ENCODE measurements at regions not wholly inside any gene's neighbourhood (a gene's known extent, or its start where the extent isn't known, plus 50 kb on each side); places are given as distances from the start of the nearest gene placed in this dataset.

DNA sequence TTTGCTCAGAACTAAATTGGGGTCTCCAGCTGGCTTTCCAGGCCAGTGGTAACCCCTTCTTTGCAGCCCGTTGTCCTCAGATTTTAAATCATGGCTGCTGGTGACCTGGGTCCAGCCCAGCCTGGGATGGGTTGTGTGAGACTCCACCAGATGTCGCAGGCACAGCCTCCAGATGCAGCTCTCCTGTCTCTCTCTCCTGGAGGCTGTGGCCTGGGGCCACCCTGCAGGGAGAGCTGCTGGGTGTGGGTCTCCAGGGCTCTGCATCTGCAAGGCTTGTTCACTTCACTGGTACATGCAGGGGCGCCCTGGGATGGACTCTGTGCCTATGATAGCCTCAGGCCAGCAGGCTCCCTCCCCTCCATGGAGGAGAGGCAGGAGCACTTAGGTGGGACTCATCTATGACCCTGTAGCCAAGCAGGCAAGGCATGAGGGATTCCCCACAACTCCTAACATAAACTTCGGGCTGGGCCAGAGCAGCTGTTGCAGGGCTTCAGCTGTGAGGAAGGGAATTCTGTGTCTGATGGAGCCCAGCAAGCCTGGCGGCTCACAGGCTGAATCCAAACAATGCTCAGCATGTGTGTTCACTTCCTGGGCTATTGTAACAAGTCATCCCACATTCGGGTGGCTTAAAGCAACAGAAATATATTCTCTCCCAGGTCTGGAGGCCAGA, 94.7 kb upstream of the NXT1 start:
- ChIA-PET CTCF (interaction anchor here (0.7 kb wide), 1 partner anchor 8 kb away, joined by 3 read pairs; no protein-coding TSS in a partner anchor), POLR2A (ENCODE audit: low non-redundant PET) (no interaction called here)

DNA sequence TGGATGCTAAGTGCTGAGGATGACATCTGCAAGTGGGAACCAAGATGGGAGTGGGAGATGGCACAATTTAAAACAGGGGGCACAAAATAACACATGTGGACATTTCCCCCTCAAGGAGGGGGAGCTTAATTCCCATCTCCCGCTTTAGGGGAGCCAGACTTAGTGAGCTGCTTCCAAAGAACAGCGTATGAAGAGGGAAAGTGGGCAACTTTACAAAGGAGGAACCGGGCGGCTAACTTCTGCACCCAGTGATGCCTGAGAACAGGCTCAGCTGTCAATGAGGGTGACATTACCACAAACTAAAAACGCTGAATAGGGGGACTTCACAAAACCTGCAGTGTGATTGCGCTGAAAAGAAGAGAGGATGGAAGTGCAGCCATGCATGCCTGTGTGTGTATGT, 95.5 kb upstream of the NXT1 start:
- POLR2A ChIA-PET (ENCODE audit: low non-redundant PET), result no interaction called here
- CTCF ChIA-PET, result no interaction called here
- no peak overlapping the region for H3K27ac ChIP-seq
- DNase-seq (ENCODE audit: low spot score), result no peak
- TF ChIP-seq, protein P1, sequence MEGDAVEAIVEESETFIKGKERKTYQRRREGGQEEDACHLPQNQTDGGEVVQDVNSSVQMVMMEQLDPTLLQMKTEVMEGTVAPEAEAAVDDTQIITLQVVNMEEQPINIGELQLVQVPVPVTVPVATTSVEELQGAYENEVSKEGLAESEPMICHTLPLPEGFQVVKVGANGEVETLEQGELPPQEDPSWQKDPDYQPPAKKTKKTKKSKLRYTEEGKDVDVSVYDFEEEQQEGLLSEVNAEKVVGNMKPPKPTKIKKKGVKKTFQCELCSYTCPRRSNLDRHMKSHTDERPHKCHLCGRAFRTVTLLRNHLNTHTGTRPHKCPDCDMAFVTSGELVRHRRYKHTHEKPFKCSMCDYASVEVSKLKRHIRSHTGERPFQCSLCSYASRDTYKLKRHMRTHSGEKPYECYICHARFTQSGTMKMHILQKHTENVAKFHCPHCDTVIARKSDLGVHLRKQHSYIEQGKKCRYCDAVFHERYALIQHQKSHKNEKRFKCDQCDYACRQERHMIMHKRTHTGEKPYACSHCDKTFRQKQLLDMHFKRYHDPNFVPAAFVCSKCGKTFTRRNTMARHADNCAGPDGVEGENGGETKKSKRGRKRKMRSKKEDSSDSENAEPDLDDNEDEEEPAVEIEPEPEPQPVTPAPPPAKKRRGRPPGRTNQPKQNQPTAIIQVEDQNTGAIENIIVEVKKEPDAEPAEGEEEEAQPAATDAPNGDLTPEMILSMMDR (conservative IDR thresholded peaks at IDR 0.05; ENCODE audit: low read depth), result no peak

More for the DNA sequence above, 94.7 kb upstream of the NXT1 start:
- TF ChIP-seq, protein P1 (conservative IDR thresholded peaks at IDR 0.05; ENCODE audit: low read depth), result no peak
- no peak for DNase-seq (ENCODE audit: low spot score)
- H3K27ac ChIP-seq, result no peak overlapping the region

DNA sequence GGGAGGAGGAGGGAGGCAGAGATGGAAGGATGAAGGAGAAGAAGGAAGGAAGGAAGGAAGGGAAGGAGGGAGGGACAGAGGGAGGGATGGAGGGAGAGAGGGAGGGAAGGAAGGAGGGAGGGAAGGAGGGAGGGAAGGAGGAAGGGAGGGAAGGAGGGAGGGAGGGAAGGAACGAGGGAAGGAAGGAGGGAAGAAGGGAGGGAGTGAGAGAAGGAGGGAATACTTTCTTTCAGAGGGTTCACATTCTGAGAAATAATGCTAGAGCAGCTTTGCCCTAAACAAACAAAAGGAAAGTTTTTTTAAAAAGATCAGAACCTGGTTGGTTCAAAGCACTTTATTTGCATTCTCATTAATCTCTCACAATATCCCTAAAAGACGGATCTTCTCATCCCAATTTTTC, 96.1 kb upstream of the NXT1 start:
- CTCF ChIA-PET, result interaction anchor here (0.6 kb wide), 1 partner anchor 1485 kb away, joined by 4 read pairs; no protein-coding TSS in a partner anchor
- DNase-seq (ENCODE audit: low spot score), result no peak
- H3K27ac ChIP-seq, result no peak overlapping the region
- TF ChIP-seq, protein P1 (conservative IDR thresholded peaks at IDR 0.05; ENCODE audit: low read depth), result no peak
- POLR2A ChIA-PET (ENCODE audit: low non-redundant PET), result no interaction called here

DNA sequence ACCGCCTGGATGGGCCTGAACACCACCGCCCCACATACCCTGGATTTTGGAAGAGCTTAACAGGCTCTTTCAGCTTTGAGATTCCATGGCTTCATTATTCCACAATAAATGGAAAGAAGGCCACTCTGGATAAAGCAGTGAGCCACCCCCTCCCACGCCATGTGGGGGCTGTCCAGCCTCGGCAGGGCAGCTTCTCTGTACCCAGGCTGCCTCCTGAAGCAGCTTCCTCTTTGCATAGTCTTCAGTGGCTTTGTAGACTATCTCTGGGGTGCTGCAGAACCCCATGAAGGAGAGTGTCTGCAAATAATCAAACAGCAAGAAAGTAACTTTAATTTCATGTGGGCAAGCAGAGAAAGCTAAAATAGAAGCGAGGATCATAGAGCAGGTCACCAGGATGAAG, 96.6 kb upstream of the NXT1 start:
- ChIA-PET POLR2A (ENCODE audit: low non-redundant PET) (no interaction called here), CTCF (interaction anchor here (0.6 kb wide), 1 partner anchor 1486 kb away, joined by 4 read pairs; no protein-coding TSS in a partner anchor)
- TF ChIP-seq, protein P1 (conservative IDR thresholded peaks at IDR 0.05; ENCODE audit: low read depth), result no peak
- no peak overlapping the region for H3K27ac ChIP-seq
- DNase-seq (ENCODE audit: low spot score), result no peak

DNA sequence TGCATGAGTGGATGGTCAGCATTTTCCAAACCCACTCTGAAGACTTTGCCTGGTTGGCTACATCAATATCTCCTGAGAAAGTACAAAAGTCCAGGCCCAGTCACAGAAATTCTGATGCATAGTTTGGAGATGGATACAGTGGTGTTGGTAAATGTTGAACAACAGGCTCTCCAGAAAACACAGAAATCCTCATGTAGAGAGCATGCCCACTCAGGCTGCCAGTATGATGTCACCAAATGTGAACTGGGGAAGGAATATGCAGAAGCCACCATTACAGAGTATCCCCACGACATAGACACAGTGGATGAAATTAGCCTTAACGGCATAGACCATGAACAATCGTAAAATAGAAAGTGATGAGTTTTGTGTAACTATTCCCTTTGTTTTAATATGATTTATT, 97.1 kb upstream of the NXT1 start:
- POLR2A ChIA-PET (ENCODE audit: low non-redundant PET), result no interaction called here
- CTCF ChIA-PET, result no interaction called here

DNA sequence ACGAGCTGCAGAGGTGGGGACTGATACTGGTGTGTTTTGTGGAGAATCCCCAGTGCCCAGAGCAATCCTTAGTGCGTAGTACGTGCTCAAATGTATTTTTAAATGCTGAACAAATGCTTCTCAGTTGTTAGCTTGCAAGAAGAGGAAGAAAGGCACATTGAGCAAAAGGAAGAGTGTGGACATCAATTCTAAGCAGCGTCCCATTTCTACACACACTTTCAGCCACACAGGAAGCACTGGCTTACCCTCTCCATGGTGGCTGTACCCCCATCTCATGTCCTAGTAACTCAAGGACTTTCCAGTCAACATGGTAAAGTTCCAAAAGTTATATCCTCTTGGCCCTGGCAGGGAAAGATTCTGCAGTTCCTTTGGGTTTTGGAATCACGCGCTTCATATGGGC, 98.8 kb upstream of the NXT1 start:
- no peak for DNase-seq (ENCODE audit: low spot score)
- POLR2A ChIA-PET (ENCODE audit: low non-redundant PET), result no interaction called here
- CTCF ChIA-PET, result no interaction called here
- TF ChIP-seq, protein P1 (conservative IDR thresholded peaks at IDR 0.05; ENCODE audit: low read depth), result no peak
- H3K27ac ChIP-seq, result no peak overlapping the region

More for the DNA sequence above, 97.1 kb upstream of the NXT1 start:
- H3K27ac ChIP-seq, result no peak overlapping the region
- no peak for DNase-seq (ENCODE audit: low spot score)
- TF ChIP-seq, protein P1 (conservative IDR thresholded peaks at IDR 0.05; ENCODE audit: low read depth), result no peak
